ENCODE measurements at regions not wholly inside any gene's neighbourhood (a gene's known extent, or its start where the extent isn't known, plus 50 kb on each side); places are given as distances from the start of the nearest gene placed in this dataset.
A peak's percentile ranks its signal among the peaks of the same experiment; 100 is the strongest.

GRCh38 chr10:4775808-4776207 is 50.2 kb upstream of the AKR1E2 start:
- Histone ChIP-seq H3K36me3 (ENCODE audit: low read depth, missing control alignments) (no peaks in the 10 kb centered on the region), H3K27me3 (no peaks in the 10 kb centered on the region), H3K9me3 (no peaks in the 10 kb centered on the region), H3K4me3 (no peak overlapping the region), H3K4me1 (no peaks in the 10 kb centered on the region), H3K27ac (no peak overlapping the region)
- no peak for TF ChIP-seq POLR2A (IDR thresholded peaks at IDR 0.05)
- no peak for TF ChIP-seq CTCF (IDR thresholded peaks at IDR 0.05)
- DNase-seq, result no peak
- intact Hi-C loops (cut with DNase I; ENCODE audit: low total_unique reads), result no loop called here
- 91 to 94% methylated on average over 2 of the region's 2 CpGs for WGBS, 2 donors

- Histone ChIP-seq H3K4me1 (no peaks in the 10 kb centered on the region), H3K4me3 (no peak overlapping the region), H3K36me3 (ENCODE audit: low read depth, missing control alignments) (no peaks in the 10 kb centered on the region), H3K9me3 (no peaks in the 10 kb centered on the region), H3K27ac (no peak overlapping the region), H3K27me3 (no peaks in the 10 kb centered on the region)
- intact Hi-C loops (cut with DNase I; ENCODE audit: low total_unique reads), result no loop called here
- no peak for DNase-seq
- TF ChIP-seq POLR2A (IDR thresholded peaks at IDR 0.05), result no peak
- no peak for TF ChIP-seq CTCF (IDR thresholded peaks at IDR 0.05)
- 93 to 96% methylated on average over 2 of the region's 2 CpGs for WGBS, 2 donors
Measured at GRCh38 chr10:4772202-4772570, 53.8 kb upstream of the AKR1E2 start.

- intact Hi-C loops (cut with DNase I; ENCODE audit: low total_unique reads), result no loop called here
- no peak overlapping the region for H3K27ac ChIP-seq
- no peak overlapping the region for H3K4me3 ChIP-seq
- 81 to 83% methylated on average over 5 of the region's 5 CpGs for WGBS, 2 donors
- no peaks in the 10 kb centered on the region for H3K4me1 ChIP-seq
- H3K9me3 ChIP-seq, result no peaks in the 10 kb centered on the region
- TF ChIP-seq POLR2A (IDR thresholded peaks at IDR 0.05) (no peak), CTCF (IDR thresholded peaks at IDR 0.05) (no peak)
- DNase-seq, result no peak
- no peaks in the 10 kb centered on the region for H3K27me3 ChIP-seq
- no peaks in the 10 kb centered on the region for H3K36me3 ChIP-seq (ENCODE audit: low read depth, missing control alignments)
Measured at GRCh38 chr10:4771554-4772201, 54.3 kb upstream of the AKR1E2 start.

- DNase-seq, result no peak
- H3K9me3 ChIP-seq, result no peaks in the 10 kb centered on the region
- H3K4me1 ChIP-seq, result no peaks in the 10 kb centered on the region
- TF ChIP-seq POLR2A (IDR thresholded peaks at IDR 0.05), result no peak
- peak in 1 of 3 experiments; percentile 30 for TF ChIP-seq CTCF (IDR thresholded peaks at IDR 0.05)
- no peak overlapping the region for H3K4me3 ChIP-seq
- no peaks in the 10 kb centered on the region for H3K36me3 ChIP-seq (ENCODE audit: low read depth, missing control alignments)
- intact Hi-C loops (cut with DNase I; ENCODE audit: low total_unique reads), result no loop called here
- no peaks in the 10 kb centered on the region for H3K27me3 ChIP-seq
- 36 to 38% methylated on average over 3 of the region's 3 CpGs for WGBS, 2 donors
- no peak overlapping the region for H3K27ac ChIP-seq
Measured at GRCh38 chr10:4770801-4771553, 55.0 kb upstream of the AKR1E2 start.

GRCh38 chr10:4768416-4768815 is 57.6 kb upstream of the AKR1E2 start:
- no peaks in the 10 kb centered on the region for H3K27me3 ChIP-seq
- H3K27ac ChIP-seq, result no peak overlapping the region
- DNase-seq, result no peak
- WGBS, 2 donors, result 83% methylated on average over 2 of the region's 2 CpGs
- intact Hi-C loops (cut with DNase I; ENCODE audit: low total_unique reads), result no loop called here
- H3K36me3 ChIP-seq (ENCODE audit: low read depth, missing control alignments), result no peaks in the 10 kb centered on the region
- H3K4me1 ChIP-seq, result no peaks in the 10 kb centered on the region
- H3K9me3 ChIP-seq, result no peaks in the 10 kb centered on the region
- H3K4me3 ChIP-seq, result no peak overlapping the region
- TF ChIP-seq POLR2A (IDR thresholded peaks at IDR 0.05) (no peak), CTCF (IDR thresholded peaks at IDR 0.05) (no peak)

Measured in testis (tissue), 2 donors.